IPS-11a (cell line): ENCODE measurements at regions not wholly inside any gene's neighbourhood (a gene's known extent, or its start where the extent isn't known, plus 50 kb on each side); places are given as distances from the start of the nearest gene placed in this dataset.

Experiments
- H3K4me3 ChIP-seq: one replicate; pipeline ENCODE4 v1.5.1; 2013; ENCODE audit warnings: low read depth, low read length, control low read depth

- H3K4me3 ChIP-seq, result no peak overlapping the region
Measured at GRCh38 chr15:85941186-85941855, 138.3 kb upstream of the AGBL1 start.

- H3K4me3 ChIP-seq, result no peak overlapping the region
Measured at GRCh38 chr15:85942632-85943031, 137.0 kb upstream of the AGBL1 start.

GRCh38 chr15:85943151-85943550 is 136.5 kb upstream of the AGBL1 start:
- no peak overlapping the region for H3K4me3 ChIP-seq

GRCh38 chr15:85943791-85944190 is 135.9 kb upstream of the AGBL1 start:
- no peak overlapping the region for H3K4me3 ChIP-seq

DNA sequence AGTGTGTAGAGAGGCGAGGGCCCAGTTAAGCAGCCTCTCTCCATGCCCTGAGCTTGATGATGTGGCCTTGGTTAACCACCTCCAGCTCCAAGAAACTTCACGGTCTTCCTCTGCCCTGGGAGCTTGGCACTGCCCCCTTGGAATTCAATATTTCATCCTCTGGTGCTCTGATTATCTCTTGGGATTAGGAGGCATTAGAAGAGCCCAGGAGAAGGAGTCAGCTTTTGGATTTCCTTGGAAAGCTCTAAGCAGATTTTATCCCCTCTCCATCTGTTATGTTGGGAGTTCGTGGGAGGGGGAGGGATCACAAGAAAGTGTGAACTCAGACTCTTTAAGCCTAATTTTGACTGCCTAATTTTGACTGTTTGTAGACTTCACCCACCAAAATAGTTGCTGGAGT is 132.7 kb upstream of the AGBL1 start:
- no peak overlapping the region for H3K4me3 ChIP-seq

DNA sequence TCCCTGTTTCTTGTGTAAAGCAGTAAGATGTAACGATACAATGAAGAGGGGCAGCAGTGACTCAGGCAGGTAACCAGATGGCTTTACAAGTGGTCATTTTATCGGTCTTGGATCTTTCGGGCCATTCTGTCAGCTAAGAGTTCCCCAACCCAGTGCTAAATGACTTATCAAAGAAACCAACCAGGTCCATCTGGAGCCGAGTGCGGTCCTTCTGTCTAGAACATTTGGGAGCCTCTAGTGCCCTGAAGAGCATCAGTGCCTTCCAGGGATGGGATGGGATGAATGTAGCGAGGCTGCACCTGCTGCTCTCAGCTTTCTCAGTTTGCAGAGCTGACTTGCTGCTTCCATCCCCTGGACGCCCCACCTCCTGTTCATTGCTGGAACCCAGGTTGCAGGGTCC is 131.7 kb upstream of the AGBL1 start:
- no peak overlapping the region for H3K4me3 ChIP-seq

- H3K4me3 ChIP-seq, result no peak overlapping the region
Measured at GRCh38 chr15:85950101-85950500, 129.6 kb upstream of the AGBL1 start.

DNA sequence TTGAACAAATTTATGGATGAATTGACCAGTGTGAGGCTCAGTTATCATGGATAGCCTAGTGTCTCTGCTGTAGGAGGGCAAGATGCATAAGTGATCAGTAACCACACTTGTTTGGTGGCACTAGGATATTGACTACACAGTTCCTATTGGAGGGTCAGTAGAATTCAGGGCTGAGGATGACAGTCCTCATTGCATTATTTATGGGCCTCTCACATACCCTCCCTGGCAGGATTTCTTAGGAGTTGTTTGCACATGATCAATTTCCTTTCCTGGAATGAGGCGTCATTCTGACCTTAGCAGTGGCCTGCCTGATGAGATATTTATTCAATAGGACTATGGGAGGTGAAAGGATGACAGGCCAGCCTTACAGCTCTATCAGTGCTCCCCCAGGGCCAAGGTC is 125.1 kb upstream of the AGBL1 start:
- H3K4me3 ChIP-seq, result no peak overlapping the region

DNA sequence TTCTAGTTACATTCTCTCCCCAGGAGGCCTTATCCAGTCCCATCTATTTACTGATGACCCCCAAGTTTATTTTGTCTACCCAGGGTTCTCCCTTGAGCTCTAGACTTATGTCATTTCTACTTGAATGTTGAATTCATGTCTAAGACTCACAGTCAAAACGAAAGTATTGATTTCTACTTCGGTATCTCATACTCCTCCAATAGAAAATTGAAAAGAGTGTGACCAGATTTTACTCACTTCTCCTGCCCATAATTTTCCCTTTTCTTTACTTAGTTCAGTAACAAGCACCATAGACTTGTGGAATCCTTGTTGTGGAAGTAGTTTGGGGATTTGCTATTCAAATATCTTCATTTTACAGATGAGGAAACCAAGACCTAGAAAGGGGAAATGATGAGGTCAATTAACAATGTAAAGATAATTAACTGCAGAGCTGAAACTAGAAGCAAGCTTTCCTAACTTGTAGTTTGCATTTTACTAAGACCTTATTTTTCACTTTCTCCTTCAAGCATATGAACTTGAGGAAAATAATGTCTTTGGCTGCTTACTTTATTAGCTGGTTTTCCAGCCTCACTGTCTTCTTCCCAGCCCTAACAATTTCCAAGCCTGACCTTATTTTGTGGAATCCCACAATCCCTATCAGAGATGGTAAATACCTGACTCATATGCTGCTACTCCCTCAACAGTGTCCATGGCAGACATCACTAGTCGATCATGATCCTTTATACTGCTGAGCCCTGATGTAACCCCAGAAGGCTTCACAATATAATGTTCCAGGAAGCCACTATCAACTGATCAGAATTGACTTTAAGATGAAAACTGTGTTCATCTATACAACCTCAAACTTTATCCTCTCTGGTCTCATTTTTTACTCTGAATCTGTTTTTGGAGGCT is 123.9 kb upstream of the AGBL1 start:
- H3K4me3 ChIP-seq, result no peak overlapping the region

DNA sequence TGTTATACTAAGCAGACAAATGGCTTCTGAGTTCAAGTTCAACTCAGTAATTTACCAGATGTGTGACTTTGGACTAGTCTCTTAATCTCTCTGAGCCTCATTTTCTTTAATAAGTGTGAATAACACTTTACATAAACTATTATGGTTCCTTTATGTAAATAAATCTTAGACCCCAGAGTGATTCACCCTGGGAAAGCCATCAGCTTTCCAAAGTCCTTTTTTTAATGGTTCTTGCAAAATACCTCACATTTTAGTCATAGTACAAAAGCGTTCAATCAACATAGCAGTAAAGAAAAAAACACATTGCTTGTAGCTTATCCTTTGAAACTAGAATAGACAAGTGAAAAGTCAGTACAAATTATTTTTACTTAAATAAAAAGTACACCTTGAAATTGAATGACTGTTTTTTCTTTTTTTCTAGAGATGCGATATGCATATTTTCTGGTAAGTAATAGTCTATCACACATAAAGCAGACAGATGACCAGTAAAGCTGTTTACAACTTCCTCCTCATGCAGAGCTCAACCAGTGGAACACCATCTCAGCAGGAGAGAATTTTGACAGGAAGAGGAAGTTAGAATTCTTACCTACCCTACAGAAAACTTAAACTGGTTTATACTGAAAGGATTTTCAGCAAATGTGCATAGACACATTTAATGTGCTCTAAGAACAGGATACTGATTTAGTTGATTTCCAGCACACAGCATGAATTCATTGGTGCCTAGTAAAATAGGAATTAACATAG is 123.0 kb upstream of the AGBL1 start:
- no peak overlapping the region for H3K4me3 ChIP-seq

- no peak overlapping the region for H3K4me3 ChIP-seq
Measured at GRCh38 chr15:85959611-85960010, 120.1 kb upstream of the AGBL1 start.

DNA sequence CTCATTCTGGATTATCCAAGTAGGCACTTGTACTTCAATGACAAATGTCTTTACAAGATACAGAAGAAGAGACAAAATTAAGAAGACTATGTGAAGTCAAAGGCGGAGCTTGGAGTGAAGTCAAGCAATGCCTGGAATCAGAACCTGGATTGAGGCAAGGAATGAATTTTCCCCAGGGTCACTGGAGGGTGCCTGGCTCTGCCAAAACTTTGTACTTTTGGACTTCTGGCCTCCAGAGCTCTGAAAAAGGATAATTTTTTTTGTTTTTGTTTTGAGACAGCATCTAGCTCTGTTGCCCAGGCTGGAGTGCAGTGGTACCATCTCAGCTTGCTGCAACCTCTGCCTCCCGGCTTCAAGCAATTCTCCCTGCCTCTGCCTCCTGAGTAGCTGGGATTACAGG is 119.3 kb upstream of the AGBL1 start:
- H3K4me3 ChIP-seq, result no peak overlapping the region

DNA sequence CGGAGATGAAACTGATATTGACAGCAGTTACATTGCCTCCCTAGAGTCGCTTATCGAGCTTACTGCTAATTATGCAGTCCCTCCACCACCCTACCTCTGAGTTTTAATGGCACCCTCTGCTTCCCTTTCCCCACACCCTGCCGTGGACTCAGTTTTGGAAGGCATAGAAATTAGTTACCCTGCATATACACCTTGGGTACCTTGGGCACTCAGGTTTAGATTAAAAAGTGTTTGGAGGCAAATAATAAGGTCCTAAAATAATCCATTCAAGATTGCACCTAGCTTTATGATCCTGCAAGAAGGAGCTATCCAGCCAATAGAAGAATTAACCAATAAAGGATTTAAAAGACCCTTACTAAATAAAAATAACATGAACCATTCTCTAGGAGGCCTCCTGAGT is 117.8 kb upstream of the AGBL1 start:
- no peak overlapping the region for H3K4me3 ChIP-seq

GRCh38 chr15:85963262-85963760 is 116.4 kb upstream of the AGBL1 start:
- H3K4me3 ChIP-seq, result no peak overlapping the region

GRCh38 chr15:85964471-85964870 is 115.2 kb upstream of the AGBL1 start:
- no peak overlapping the region for H3K4me3 ChIP-seq

- no peak overlapping the region for H3K4me3 ChIP-seq
Measured at GRCh38 chr15:85967553-85967952, 112.1 kb upstream of the AGBL1 start.

- no peak overlapping the region for H3K4me3 ChIP-seq
Measured at GRCh38 chr15:85972805-85973540, 106.7 kb upstream of the AGBL1 start.

- H3K4me3 ChIP-seq, result no peak overlapping the region
Measured at GRCh38 chr15:85973584-85974347, 105.9 kb upstream of the AGBL1 start.

GRCh38 chr15:85974348-85974705 is 105.3 kb upstream of the AGBL1 start:
- no peak overlapping the region for H3K4me3 ChIP-seq

GRCh38 chr15:85974742-85975141 is 104.9 kb upstream of the AGBL1 start:
- H3K4me3 ChIP-seq, result no peak overlapping the region
